ENCODE measurements at regions not wholly inside any gene's neighbourhood (a gene's known extent, or its start where the extent isn't known, plus 50 kb on each side); places are given as distances from the start of the nearest gene placed in this dataset.
"Not testable (repeated sequence)": the region's sequence is repeated elsewhere in the genome, so short reads cannot be mapped to it uniquely, and the experiment has no call there.

DNA sequence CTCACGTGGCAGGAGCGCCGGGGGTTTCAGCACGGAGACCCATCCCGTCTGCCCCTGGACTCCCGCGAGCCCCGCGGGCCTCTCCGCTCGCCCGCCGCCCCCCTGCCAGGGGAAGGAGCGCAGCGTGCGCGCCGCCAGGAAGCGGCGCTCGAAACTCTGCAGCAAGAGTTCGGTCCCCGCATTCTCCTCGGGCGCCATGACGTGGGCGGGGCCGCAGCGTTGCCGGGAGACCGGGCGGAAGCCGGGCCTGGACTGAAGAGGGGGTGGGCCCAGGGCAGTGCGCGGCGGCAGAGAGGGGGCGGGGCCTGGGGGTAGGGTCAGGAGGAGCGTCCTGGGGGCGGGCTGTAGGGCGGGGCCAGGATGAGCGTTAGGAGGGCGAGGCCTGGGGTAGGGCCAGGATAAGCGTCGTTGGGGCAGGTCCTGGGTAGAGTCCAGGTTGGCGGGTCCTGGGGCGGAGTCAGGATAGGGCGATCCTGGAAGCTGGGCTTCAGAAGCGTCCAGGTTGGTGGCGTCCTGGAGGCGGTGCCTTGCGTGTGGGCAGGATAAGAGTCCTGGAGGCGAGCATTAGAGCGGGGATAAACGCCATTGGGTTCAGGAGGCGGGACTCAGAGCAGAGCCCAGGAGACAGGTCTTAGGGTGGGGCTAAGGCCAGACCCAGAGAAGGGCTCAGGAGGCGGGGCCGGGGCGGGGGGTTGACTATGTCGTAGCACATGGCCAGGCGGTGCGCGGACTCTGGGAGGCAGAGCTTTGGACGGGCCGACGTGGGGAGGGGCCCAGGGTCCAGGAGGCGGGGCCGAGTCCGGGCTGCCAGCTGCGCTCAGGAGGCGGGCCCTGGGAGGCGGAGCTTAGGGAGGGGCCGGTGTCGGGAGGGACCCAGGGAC is 229.0 kb upstream of the FRG2C start:
- TF ChIP-seq, protein P1, sequence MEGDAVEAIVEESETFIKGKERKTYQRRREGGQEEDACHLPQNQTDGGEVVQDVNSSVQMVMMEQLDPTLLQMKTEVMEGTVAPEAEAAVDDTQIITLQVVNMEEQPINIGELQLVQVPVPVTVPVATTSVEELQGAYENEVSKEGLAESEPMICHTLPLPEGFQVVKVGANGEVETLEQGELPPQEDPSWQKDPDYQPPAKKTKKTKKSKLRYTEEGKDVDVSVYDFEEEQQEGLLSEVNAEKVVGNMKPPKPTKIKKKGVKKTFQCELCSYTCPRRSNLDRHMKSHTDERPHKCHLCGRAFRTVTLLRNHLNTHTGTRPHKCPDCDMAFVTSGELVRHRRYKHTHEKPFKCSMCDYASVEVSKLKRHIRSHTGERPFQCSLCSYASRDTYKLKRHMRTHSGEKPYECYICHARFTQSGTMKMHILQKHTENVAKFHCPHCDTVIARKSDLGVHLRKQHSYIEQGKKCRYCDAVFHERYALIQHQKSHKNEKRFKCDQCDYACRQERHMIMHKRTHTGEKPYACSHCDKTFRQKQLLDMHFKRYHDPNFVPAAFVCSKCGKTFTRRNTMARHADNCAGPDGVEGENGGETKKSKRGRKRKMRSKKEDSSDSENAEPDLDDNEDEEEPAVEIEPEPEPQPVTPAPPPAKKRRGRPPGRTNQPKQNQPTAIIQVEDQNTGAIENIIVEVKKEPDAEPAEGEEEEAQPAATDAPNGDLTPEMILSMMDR (IDR thresholded peaks at IDR 0.05), result peak in 2 of 4 experiments; percentile 9 to 20
- TF ChIP-seq POLR2A (IDR thresholded peaks at IDR 0.05), result not testable (repeated sequence)

All from prostate gland (tissue), 2 donors.